HG03175 (cell line): ENCODE measurements at regions not wholly inside any gene's neighbourhood (a gene's known extent, or its start where the extent isn't known, plus 50 kb on each side); places are given as distances from the start of the nearest gene placed in this dataset.
"Not testable (repeated sequence)": the region's sequence is repeated elsewhere in the genome, so short reads cannot be mapped to it uniquely, and the experiment has no call there.

Experiments used
- ATAC-seq: cut with Tn5 transposase; IDR thresholded peaks from one replicate; pipeline ENCODE4 v1.9.1; 2021; ENCODE audit warnings: mild to moderate bottlenecking, moderate library complexity; ENCODE audit not compliant: unreplicated experiment

- ATAC-seq = no peak
Measured at GRCh38 chr4:31844350-31844749, 1124.2 kb downstream of the PCDH7 start.

- no peak for ATAC-seq
Measured at GRCh38 chr4:31851946-31852345, 1131.8 kb downstream of the PCDH7 start.

- ATAC-seq = no peak
Measured at GRCh38 chr4:31877429-31877828, 1157.3 kb downstream of the PCDH7 start.

- not testable (repeated sequence) for ATAC-seq
Measured at GRCh38 chr4:31880837-31881236, 1160.7 kb downstream of the PCDH7 start.

GRCh38 chr4:31896349-31896748 lies 1176.2 kb downstream of the PCDH7 start:
- no peak for ATAC-seq

GRCh38 chr4:31905363-31905762 lies 1185.2 kb downstream of the PCDH7 start:
- no peak for ATAC-seq

- no peak for ATAC-seq
Measured at GRCh38 chr4:31908261-31908660, 1188.1 kb downstream of the PCDH7 start.

GRCh38 chr4:31917334-31917733 lies 1197.2 kb downstream of the PCDH7 start:
- no peak for ATAC-seq

- no peak for ATAC-seq
Measured at GRCh38 chr4:31918891-31919290, 1198.7 kb downstream of the PCDH7 start.

- no peak for ATAC-seq
Measured at GRCh38 chr4:31923634-31924033, 1203.5 kb downstream of the PCDH7 start.

GRCh38 chr4:31929676-31930345 lies 1209.6 kb downstream of the PCDH7 start:
- no peak for ATAC-seq

GRCh38 chr4:31946456-31946855 lies 1226.3 kb downstream of the PCDH7 start:
- no peak for ATAC-seq

GRCh38 chr4:31947101-31947500 lies 1226.9 kb downstream of the PCDH7 start:
- no peak for ATAC-seq

- ATAC-seq = no peak
Measured at GRCh38 chr4:31949045-31949444, 1228.9 kb downstream of the PCDH7 start.

GRCh38 chr4:31955346-31955745 lies 1235.2 kb downstream of the PCDH7 start:
- no peak for ATAC-seq

- ATAC-seq = no peak
Measured at GRCh38 chr4:31959972-31960371, 1239.8 kb downstream of the PCDH7 start.

- ATAC-seq = no peak
Measured at GRCh38 chr4:31964685-31965084, 1244.5 kb downstream of the PCDH7 start.

GRCh38 chr4:31968842-31969241 lies 1248.7 kb downstream of the PCDH7 start:
- no peak for ATAC-seq

- no peak for ATAC-seq
Measured at GRCh38 chr4:31974490-31975002, 1254.4 kb downstream of the PCDH7 start.

GRCh38 chr4:31979988-31980387 lies 1259.8 kb downstream of the PCDH7 start:
- ATAC-seq = no peak

GRCh38 chr4:31983246-31983645 lies 1263.1 kb downstream of the PCDH7 start:
- no peak for ATAC-seq

- no peak for ATAC-seq
Measured at GRCh38 chr4:31983677-31984076, 1263.5 kb downstream of the PCDH7 start.

- no peak for ATAC-seq
Measured at GRCh38 chr4:31984872-31985271, 1264.7 kb downstream of the PCDH7 start.
